ENCODE measurements at regions not wholly inside any gene's neighbourhood (a gene's known extent, or its start where the extent isn't known, plus 50 kb on each side); places are given as distances from the start of the nearest gene placed in this dataset.

DNA sequence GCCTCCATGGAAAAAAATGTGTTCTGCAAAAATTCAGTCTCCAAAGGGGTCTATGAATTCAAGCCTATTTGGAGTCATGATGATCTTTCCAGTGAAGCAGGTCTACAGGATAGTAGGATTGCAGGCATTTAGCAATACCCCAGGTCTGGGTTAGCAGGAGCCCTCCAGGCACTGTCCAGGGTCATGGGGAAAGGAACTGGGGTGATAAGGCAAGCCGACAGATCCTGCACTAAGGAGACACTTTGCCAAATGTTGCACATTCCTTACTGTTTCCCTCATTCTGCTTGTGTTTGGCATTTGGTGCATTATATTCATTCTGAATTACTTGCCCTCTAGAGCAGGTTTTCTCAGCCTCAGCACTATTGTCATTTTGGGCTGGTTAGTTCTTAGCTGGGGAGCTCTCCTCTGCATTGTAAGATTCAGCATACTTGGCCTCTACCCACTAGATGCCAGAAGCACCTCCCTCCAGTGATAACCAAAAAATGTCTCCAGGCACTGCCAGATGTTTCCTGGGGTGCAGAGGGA, 333.3 kb upstream of the PLXNA2 start:
- no peak for TF ChIP-seq POLR2AphosphoS5 (IDR thresholded peaks at IDR 0.05)
- no peak for TF ChIP-seq POLR2A (IDR thresholded peaks at IDR 0.05)
